ENCODE measurements at regions not wholly inside any gene's neighbourhood (a gene's known extent, or its start where the extent isn't known, plus 50 kb on each side); places are given as distances from the start of the nearest gene placed in this dataset.

DNA sequence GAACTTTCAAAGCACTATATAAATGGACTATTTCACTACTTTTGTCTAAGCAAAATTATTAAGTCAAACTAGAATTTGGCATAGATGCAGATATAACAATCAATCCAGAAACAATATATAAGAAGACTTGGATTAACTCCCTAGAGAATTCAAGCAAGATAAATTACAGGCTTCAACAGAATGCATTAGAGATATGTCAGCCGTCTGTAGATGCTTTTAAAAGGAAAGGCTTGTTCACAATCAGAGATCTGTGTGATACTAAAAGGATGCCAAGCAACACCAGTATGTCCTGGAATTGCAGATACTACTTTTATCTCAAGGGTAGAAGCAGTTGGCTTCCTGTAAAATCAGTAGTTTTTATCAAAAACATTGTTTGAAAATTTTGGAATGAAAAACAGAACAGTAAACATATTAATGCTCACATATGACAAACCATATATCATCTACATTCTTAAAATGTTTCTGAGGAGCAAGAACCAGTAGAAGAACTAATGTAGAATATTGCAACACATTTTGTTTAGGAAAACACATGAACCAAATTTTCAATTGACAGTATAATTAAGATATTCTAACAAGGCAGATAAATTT lies 947.9 kb upstream of the LRRN3 start:
- TF ChIP-seq TAF1 (IDR thresholded peaks at IDR 0.05; ENCODE audit: low read depth, low read length) (no peak), POLR2AphosphoS5 (IDR thresholded peaks at IDR 0.05; ENCODE audit: low read depth, low read length) (no peak), SPI1 (IDR thresholded peaks at IDR 0.05; ENCODE audit: low read depth, low read length) (no peak), POLR2A (IDR thresholded peaks at IDR 0.05; ENCODE audit: low read depth, low read length) (no peak), PAX5 (IDR thresholded peaks at IDR 0.05; ENCODE audit: insufficient read depth, low read length, severe bottlenecking) (no peak), POU2F2 (IDR thresholded peaks at IDR 0.05; ENCODE audit: low read depth, low read length) (no peak)

All from GM12891 (cell line).